ENCODE measurements at regions not wholly inside any gene's neighbourhood (a gene's known extent, or its start where the extent isn't known, plus 50 kb on each side); places are given as distances from the start of the nearest gene placed in this dataset.

GRCh38 chr4:149047368-149047767 lies 605.2 kb upstream of the NR3C2 start:
- Histone ChIP-seq H3K9me3 (replicated peaks; ENCODE audit: control insufficient read depth, insufficient read depth, low read length) (no peaks in the 10 kb centered on the region), H3K9ac (ENCODE audit: control insufficient read depth, insufficient read depth, low read length) (no peak overlapping the region), H3K27ac (ENCODE audit: control insufficient read depth, insufficient read depth) (no peak overlapping the region), H3K4me1 (ENCODE audit: control insufficient read depth, insufficient read depth, low read length) (no peaks in the 10 kb centered on the region), H3K79me2 (ENCODE audit: control insufficient read depth, insufficient read depth, low read length) (no peaks in the 10 kb centered on the region), H2AFZ (ENCODE audit: control insufficient read depth, low read depth, low read length) (no peak overlapping the region), H3K36me3 (ENCODE audit: control insufficient read depth in 2 of 2, insufficient read depth in 2 of 2, low read length in 1 of 2) (no peaks in the 10 kb centered on the region), H3K4me2 (ENCODE audit: control insufficient read depth, insufficient read depth) (no peak overlapping the region), H3K4me3 (no peak overlapping the region), H3K27me3 (replicated peaks in 1 of 2; ENCODE audit: control insufficient read depth in 2 of 2, insufficient read depth in 2 of 2, low read length in 1 of 2) (no peaks in the 10 kb centered on the region), H4K20me1 (ENCODE audit: control insufficient read depth, insufficient read depth) (no peaks in the 10 kb centered on the region)
- intact Hi-C loops (cut with micrococcal nuclease; ENCODE audit: unreplicated experiment) = no loop called here
- no peak for ATAC-seq
- BruUV-seq (replicated peaks) = no TSS peak
- ChIA-PET RAD21 (ENCODE audit: unreplicated experiment) (no interaction called here), CTCF (no interaction called here), SMC1A (ENCODE audit: uncharacterized antibody, unreplicated experiment) (no interaction called here), POLR2A (no interaction called here)
- DNase-seq (ENCODE audit: low read depth, low spot score) = no peak
- no peak for FAIRE-seq
- WGBS (ENCODE audit: insufficient coverage, insufficient replicate concordance, low lambda C conversion rate, missing lambda C conversion rate) = 48% methylated on average over 2 of the region's 2 CpGs
- in situ Hi-C loops (cut with MboI) = no loop called here
- TF ChIP-seq ZNF274 (IDR thresholded peaks at IDR 0.05; ENCODE audit: insufficient read depth, insufficient read length) (no peak), MXI1 (IDR thresholded peaks at IDR 0.05; ENCODE audit: low read depth, low read length) (no peak), CBFB (IDR thresholded peaks at IDR 0.05; ENCODE audit: low read depth) (no peak), HDAC2 (IDR thresholded peaks at IDR 0.05) (no peak), IKZF1 (conservative IDR thresholded peaks at IDR 0.05) (no peak), BHLHE40 (IDR thresholded peaks at IDR 0.05; ENCODE audit: borderline replicate concordance in 1 of 2, low read depth in 2 of 2, low read length in 1 of 2) (no peak), USF2 (IDR thresholded peaks at IDR 0.05; ENCODE audit: borderline replicate concordance, low read depth, low read length) (no peak), EED (IDR thresholded peaks at IDR 0.05; ENCODE audit: low read depth) (no peak), POU2F2 (IDR thresholded peaks at IDR 0.05; ENCODE audit: borderline replicate concordance, low read depth, low read length) (no peak), CREB1 (IDR thresholded peaks at IDR 0.05; ENCODE audit: low read depth) (no peak), TCF7 (IDR thresholded peaks at IDR 0.05; ENCODE audit: borderline replicate concordance) (no peak), ZNF207 (IDR thresholded peaks at IDR 0.05; ENCODE audit: borderline replicate concordance) (no peak)
- TF ChIP-seq, protein P1, sequence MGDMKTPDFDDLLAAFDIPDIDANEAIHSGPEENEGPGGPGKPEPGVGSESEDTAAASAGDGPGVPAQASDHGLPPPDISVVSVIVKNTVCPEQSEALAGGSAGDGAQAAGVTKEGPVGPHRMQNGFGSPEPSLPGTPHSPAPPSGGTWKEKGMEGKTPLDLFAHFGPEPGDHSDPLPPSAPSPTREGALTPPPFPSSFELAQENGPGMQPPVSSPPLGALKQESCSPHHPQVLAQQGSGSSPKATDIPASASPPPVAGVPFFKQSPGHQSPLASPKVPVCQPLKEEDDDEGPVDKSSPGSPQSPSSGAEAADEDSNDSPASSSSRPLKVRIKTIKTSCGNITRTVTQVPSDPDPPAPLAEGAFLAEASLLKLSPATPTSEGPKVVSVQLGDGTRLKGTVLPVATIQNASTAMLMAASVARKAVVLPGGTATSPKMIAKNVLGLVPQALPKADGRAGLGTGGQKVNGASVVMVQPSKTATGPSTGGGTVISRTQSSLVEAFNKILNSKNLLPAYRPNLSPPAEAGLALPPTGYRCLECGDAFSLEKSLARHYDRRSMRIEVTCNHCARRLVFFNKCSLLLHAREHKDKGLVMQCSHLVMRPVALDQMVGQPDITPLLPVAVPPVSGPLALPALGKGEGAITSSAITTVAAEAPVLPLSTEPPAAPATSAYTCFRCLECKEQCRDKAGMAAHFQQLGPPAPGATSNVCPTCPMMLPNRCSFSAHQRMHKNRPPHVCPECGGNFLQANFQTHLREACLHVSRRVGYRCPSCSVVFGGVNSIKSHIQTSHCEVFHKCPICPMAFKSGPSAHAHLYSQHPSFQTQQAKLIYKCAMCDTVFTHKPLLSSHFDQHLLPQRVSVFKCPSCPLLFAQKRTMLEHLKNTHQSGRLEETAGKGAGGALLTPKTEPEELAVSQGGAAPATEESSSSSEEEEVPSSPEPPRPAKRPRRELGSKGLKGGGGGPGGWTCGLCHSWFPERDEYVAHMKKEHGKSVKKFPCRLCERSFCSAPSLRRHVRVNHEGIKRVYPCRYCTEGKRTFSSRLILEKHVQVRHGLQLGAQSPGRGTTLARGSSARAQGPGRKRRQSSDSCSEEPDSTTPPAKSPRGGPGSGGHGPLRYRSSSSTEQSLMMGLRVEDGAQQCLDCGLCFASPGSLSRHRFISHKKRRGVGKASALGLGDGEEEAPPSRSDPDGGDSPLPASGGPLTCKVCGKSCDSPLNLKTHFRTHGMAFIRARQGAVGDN (IDR thresholded peaks at IDR 0.05) = no peak

Measured in GM12878 (cell line).